ENCODE measurements at regions not wholly inside any gene's neighbourhood (a gene's known extent, or its start where the extent isn't known, plus 50 kb on each side); places are given as distances from the start of the nearest gene placed in this dataset.
A peak's percentile ranks its signal among the peaks of the same experiment; 100 is the strongest.

- DNase-seq = no peak
Measured at GRCh38 chr11:31997955-31998354, 92.9 kb upstream of the RCN1 start.

GRCh38 chr11:31996159-31996881 lies 94.6 kb upstream of the RCN1 start:
- no peak for DNase-seq

- DNase-seq = peak; percentile 10
Measured at GRCh38 chr11:31995525-31996094, 95.3 kb upstream of the RCN1 start.

- no peak for DNase-seq
Measured at GRCh38 chr11:31995032-31995431, 95.8 kb upstream of the RCN1 start.

- peak; percentile 15 for DNase-seq
Measured at GRCh38 chr11:31987118-31988005, 103.5 kb upstream of the RCN1 start.

GRCh38 chr11:31986201-31986889 lies 104.5 kb upstream of the RCN1 start:
- no peak for DNase-seq

- DNase-seq = no peak
Measured at GRCh38 chr11:31981457-31981856, 109.4 kb upstream of the RCN1 start.

GRCh38 chr11:31977343-31977742 lies 113.5 kb upstream of the RCN1 start:
- DNase-seq = no peak

- DNase-seq = peak; percentile 74
Measured at GRCh38 chr11:31974366-31975136, 116.3 kb upstream of the RCN1 start.

GRCh38 chr11:31973172-31973571 lies 117.7 kb upstream of the RCN1 start:
- DNase-seq = no peak

- DNase-seq = no peak
Measured at GRCh38 chr11:31972623-31973022, 118.3 kb upstream of the RCN1 start.

GRCh38 chr11:31969359-31969702 lies 121.5 kb upstream of the RCN1 start:
- no peak for DNase-seq

- peak; percentile 68 for DNase-seq
Measured at GRCh38 chr11:31968461-31969358, 122.2 kb upstream of the RCN1 start.

- DNase-seq = no peak
Measured at GRCh38 chr11:31967404-31968130, 123.3 kb upstream of the RCN1 start.

- DNase-seq = no peak
Measured at GRCh38 chr11:31966846-31967245, 124.0 kb upstream of the RCN1 start.

- DNase-seq = no peak
Measured at GRCh38 chr11:31964181-31964580, 126.7 kb upstream of the RCN1 start.

GRCh38 chr11:31960126-31960525 lies 130.7 kb upstream of the RCN1 start:
- DNase-seq = no peak

- DNase-seq = peak; percentile 45
Measured at GRCh38 chr11:31959716-31960115, 131.2 kb upstream of the RCN1 start.

GRCh38 chr11:31958076-31958735 lies 132.7 kb upstream of the RCN1 start:
- DNase-seq = peak; percentile 61

GRCh38 chr11:31957674-31958073 lies 133.2 kb upstream of the RCN1 start:
- DNase-seq = no peak
